Activated CD4-positive, CD25-positive, alpha-beta regulatory T cell treated with anti-CD3 and anti-CD28 coated beads, Interleukin-2, amount 50 U/mL, for 24 hours (primary cell): ENCODE measurements at regions not wholly inside any gene's neighbourhood (a gene's known extent, or its start where the extent isn't known, plus 50 kb on each side); places are given as distances from the start of the nearest gene placed in this dataset.

Experiments used
- ATAC-seq, 2 donors: fragments of 150-1000 bp; cut with Tn5 transposase; one replicate each; pipeline ENCODE4 v1.10.0; 2021; ENCODE audit warnings: mild to moderate bottlenecking in 1 of 2, moderate library complexity in 1 of 2

DNA sequence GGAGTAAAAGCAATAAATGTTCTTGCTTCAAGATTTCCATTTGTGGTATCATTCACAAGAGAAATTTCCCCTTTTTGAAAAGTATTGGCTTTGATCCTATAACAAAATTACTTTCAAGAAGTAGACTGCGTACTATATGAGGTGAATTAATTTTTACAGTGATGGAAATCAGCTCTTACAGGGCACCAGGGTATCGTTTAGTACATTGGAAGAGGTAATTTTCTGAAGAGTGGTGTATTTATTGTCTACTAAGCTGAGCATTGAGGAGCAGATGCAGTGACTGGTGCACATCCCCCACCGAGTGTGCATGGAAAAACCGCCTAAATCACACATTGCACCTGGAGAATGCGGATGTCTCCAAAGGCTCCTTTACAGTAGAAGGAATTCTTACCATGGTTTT, 209.5 kb downstream of the SAMD5 start:
- ATAC-seq = no peak

DNA sequence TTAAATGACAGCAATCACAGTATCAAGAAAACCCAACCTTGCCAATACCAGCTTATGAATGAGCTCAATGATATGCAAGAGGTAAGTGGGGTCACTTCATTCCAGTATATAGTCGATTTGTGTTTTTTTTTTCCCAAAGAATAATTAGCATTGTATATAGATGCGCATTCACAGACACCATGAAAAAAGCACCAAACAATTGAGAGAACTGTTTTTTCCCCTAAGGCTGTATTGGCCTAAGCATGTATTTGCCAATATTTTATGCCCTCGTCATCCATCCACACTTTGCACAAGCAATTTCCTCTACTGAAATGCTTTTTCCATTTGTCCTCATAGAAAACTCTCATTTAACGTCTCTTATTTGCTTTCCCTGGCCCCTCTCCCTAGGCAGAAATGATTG, 213.7 kb downstream of the SAMD5 start:
- ATAC-seq = no peak

DNA sequence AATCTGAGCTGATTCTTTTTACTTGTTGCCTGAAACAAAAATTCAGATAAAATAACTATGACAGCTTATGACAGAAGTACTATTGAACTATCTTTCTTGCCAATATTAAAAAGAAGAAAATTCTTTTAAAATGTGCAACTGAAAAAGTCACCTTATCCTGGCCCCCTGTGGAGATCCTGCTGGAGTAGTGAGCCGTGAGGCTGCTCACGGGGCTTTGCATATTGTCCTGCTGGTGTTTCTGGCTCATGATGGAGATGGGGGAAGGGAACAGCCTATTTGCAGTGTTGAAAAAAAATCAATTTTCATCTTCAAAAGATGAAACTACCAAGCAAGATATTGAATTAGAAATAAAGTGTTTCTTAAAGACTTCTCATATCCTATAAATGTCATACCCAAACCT, 216.0 kb downstream of the SAMD5 start:
- no peak for ATAC-seq

DNA sequence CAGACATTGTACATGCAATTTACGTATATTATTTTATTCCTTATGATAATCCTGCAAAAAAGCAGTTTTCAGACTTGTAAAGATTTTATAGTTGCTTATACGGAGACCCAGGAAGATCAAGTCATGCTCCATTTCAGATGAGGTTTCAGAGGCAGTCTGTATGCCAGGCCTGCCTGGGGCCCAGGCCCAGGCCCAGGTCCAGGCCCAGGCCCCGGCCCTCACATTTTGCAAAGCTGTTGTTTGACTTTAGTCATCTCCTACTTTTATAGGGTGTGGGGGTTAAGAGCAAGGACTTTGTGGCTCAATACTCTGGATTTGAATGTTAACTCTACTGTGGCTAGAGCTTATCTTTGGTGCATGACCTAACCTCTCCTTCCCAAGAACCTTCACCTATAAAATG, 217.9 kb downstream of the SAMD5 start:
- no peak for ATAC-seq

DNA sequence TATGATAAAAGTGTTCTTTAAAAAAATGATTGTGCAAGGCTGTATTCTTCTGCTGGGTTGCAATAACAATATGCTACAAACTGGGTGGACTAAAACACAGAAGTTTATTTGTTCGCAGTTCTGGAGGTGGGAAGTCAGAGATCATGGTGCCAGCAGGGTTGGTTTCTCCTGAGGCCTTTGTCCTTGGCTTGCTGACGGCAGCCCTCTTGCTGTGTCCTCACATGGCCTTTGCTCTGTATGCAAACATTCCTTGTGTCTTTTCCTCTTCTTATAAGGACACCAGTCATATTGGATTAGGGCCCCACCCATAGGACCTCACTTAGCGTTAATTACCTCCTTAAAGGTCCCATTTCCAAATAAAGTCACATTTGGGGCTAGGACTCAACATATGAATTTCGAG, 220.4 kb downstream of the SAMD5 start:
- ATAC-seq = no peak

DNA sequence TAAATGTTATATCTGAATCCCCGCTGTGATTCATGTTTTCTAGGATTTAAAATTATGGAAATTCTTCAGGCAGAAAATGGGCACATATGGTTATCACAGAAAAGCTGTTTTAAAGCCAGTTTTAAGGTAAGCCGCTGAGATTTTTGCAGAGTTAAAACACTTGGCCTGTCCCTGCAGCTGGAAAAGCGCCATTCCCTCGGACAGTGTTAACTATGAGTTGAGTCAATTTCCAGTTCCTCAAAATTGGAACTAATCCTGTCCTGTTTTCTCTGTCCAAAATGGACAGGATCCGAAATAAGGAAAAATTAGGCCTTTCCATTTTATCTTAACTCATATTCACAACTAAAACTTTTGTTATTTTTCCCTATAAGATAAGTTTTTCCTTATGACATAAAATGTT, 225.2 kb downstream of the SAMD5 start:
- no peak for ATAC-seq

DNA sequence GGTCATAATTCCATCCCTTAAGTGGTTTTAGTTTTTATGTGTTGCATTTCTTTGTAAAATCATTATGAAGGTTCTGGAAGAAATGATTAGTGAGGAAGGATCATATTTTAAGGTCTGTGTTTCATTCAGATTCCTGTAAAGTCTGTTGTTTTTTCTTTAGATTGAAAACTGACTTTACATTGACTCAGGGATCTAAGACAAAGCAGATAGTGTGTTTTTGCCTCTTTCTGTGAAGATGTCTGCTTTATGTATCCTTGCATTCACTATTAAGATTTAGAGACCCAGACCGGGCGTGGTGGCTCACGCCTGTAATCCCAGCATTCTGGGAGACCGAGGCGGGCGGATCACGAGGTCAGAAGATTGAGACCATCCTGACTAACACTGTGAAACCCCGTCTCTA, 225.7 kb downstream of the SAMD5 start:
- no peak for ATAC-seq

DNA sequence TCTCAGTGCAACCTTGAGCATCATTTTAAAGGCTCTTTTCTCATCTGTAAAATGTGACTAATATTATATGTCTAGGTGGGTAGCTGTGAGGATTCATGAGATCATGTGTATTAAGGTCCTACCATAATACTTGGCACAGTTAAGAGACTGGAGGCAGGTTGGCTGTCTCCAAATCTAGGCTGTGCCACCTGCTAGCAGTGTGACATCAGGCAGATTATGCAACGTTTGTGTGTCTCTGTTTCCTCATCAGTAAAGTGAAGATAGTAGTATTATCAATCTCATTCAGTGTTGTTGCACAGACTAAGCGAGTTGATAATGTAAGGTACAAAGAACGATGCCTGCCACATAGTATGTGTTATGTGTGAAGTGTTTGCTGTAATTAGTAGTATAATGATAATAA, 227.4 kb downstream of the SAMD5 start:
- ATAC-seq = no peak

DNA sequence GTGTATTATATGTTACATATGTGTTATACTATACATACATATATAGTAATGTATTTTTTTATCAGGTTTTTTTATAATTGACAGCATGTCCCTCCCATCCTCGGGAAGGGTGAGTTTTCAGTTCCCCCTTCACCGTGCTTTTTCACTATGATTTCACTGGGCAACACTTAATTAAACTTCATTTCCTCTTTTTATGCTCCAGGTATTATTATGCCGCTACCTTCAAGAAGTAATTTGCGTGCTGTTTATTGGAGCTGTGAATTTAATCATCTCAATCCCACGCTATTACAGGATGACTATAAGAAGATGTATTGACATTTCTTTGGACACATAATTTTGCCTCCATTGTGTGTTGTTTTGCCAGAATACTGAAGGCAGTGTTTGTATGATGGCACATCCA, 228.6 kb downstream of the SAMD5 start:
- no peak for ATAC-seq

DNA sequence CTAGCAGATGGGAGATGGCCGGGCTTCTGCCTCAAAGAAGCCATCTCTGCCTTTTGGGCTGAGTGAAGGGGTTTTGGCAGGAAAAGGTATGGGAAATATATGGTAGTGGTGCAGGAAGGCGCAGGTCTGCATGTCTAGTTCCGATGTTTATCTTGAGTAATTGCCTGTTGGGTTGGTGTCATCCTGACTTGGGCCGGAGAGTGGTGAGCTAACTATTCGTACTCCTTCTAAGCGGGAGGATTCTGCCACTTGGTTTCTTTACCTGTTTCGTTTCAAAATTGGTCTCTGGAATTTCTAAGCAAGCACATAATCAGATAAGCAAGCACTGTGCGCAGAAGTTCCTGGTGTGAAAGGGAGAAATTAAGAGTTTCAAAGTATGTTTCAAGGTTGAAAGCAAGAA, 229.6 kb downstream of the SAMD5 start:
- ATAC-seq = no peak

DNA sequence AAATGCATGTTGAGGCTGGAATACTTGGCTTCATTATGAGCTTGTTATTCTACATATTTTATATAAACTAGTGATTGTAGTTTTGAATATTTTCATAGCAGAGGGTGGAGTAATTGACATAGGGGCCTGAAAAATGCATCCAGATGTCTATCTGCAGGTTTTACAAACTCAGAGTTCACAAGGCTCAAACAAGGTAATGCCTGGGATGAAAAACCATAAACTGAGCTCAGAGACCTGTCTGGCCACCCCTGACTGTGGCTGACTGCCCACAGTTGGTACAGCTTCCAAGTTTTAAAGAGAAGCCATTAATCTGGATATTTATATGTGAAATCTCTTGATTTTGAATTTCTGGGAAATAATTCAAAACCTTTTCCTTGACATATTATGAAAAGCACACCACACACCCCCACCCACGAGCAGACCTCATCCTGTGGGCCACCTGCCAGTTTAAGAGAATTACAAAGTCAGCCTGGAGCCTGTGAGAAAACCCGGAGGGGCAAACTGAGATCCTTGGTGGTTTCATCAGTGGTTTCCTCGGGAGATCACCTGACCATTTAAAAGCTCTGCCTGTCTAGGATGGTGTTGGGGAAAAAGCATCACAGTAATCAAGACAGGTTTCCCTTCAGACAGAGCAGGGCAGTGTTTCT, 230.1 kb downstream of the SAMD5 start:
- no peak for ATAC-seq

DNA sequence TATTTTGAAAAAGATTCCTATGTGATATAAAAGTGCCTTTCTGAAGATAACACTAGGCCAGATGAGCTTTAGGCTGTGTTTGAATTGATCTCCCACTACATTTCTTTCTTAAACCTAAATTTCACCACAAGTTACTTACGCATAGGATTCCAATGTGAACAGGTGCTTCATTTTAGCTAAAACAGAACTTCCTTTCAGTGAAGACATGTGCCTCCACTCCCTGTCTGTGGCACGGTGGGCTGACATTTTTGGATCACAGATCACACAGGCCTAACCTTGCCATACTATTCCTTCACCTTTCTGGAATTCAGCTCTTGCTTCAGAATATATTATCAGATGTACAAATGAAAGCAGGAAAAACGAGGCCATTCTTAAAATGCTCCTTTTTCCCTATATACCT, 231.8 kb downstream of the SAMD5 start:
- ATAC-seq = no peak

DNA sequence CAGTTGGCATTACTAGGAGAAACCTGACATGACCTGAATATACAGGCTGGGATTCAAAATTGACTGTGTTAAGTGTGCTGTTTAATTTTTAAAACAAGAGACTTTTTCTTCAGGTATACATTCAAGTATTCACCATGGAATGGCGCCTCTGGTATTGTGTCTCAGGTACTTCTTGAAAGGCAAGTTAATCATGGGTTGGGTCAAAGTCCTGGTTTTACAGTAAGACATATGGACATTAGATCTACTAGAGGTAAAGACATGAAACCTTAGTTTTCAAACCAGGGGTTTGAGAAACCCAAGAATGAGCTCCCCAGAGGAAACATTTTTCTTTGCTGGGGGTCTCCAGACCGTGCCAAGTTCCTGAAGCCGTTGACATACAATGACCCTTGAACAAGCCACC, 232.4 kb downstream of the SAMD5 start:
- ATAC-seq = no peak

DNA sequence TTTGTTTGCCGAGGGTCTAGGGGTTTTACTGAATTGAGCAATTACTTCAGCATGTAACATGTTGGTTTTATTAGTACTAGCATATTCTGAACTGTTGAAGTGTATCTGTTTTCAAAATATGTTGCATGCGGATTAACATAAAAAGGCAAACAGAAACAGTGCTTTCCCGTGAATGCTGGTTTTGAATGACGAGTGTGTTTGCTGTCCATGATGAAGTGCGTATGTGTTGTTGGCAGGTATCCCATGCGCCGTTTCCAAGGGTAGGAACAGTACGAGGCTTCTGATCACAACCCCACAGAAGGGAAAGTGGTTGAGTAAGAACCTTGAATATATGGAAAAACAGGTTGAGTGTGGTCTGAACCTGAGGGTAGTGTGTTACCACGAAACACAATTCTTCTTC, 232.9 kb downstream of the SAMD5 start:
- no peak for ATAC-seq

DNA sequence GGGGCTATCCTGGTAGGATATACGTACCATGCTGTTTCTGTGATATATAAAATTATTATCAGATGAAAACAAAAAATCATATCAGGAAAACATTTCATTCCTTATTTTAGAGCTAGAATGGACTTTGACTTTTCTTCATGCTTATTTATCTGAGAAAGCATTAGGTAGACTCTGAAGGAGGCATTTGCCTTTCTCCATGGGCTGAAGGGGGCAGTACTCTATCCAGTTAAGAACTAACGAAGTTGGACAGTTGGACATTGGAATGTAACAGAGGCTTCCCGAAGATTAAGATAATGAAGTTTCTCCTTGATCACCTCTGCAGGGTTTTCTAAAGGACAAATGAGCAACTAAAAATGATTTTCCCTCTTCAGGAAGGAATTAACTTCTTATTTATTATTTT, 233.9 kb downstream of the SAMD5 start:
- no peak for ATAC-seq

DNA sequence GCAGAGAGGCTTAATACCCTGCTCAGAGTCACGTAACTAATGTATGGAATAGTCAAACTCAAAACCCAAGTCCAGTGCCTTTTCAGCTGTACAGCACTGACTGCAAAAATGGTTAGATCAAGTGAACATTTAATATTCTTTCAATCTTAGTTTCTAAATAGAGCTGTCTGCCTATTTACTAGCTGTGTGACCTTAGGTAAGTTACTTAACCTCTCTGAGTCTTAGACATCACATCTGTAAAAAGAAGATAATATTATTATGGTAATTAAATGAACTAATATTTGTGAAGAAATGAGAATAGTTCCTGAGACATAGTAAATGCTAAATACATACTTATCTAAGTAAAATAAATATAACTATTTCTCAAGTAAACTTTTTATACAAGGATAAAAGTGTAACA, 235.5 kb downstream of the SAMD5 start:
- ATAC-seq = no peak

DNA sequence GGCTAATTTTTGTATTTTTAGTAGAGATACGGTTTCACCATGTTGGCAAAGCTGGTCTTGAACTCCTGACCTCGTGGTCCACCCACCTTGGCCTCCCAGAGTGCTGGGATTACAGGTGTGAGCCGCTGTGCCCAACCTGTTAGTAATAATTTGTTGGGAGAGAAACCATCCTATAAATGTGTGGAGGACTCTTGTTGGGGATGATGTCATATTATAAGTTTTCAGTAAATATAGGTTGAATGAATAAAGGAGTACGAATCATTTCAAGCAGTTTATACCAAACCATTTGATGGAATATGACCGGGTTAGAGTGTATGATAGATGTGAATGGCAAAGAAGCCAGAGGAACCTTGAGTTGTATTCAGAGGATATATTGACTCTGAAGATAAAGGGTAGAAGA, 240.8 kb downstream of the SAMD5 start:
- ATAC-seq = no peak

DNA sequence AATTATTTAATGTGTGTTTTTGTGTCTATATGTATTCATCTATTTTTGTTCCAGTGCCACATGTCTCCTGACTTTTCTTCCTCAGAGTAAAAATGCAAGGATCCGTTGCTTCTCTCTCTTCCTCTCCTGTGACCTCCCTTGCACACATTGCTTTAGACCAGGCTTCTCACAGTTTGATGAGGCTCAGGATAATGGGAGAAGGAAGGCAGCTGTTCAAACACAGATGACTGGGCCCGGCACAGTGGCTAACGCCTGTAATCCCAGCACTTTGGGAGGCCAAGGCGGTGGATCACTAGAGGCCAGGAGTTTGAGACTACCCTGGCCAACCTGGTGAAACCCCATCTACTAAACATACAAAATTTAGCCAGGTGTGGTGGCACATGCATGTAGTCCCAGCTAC, 241.9 kb downstream of the SAMD5 start:
- no peak for ATAC-seq

DNA sequence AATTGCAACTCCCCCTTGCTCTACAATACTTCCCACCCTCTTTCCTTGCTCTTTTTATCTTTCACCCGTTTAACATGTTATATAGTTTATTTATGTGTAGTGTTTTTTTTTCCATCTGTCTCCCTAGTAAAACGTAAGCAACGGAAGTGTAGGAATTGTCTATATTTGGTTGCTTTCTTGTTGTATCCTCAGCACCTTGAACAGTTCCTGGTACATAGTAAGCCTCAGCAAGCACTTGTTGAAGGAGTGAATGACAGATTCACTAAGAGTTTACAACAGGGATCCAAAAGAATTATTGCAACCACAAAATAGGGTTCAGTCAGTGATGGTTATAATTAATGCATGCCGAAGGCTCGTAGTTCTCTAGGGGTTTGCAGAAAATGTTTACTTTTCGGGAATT, 242.7 kb downstream of the SAMD5 start:
- ATAC-seq = no peak

DNA sequence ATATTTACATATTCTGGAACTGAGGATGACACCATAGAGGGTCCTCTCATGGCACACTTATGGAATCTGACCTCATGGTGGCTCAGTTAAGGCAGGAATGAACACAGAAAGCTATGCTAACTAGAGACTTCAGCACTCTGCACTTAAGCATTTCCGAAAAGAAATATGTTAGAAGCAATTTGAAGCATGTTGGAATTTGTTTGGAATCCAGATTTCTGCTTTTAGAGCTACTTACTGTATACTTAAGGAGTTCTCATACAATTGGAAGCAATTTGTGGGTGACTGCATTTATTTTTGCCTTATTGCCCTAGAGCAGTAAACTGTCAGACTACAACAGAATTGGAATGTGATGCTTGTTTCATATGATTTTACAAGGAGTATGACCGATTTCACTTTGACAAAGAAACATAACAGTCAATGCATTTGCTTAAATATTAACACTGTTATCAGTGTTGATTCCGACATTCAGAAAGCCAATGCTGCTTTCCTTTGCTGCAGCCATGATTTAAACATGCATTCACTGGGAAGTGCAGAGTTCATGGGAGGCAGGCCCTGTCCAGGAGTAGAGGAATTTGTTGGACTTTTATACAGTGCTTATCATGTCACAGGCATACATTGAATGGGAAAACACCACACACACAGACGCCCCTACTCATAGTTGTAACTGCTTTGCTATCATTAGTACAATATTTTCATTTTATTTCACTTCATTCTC, 244.4 kb downstream of the SAMD5 start:
- ATAC-seq = no peak

DNA sequence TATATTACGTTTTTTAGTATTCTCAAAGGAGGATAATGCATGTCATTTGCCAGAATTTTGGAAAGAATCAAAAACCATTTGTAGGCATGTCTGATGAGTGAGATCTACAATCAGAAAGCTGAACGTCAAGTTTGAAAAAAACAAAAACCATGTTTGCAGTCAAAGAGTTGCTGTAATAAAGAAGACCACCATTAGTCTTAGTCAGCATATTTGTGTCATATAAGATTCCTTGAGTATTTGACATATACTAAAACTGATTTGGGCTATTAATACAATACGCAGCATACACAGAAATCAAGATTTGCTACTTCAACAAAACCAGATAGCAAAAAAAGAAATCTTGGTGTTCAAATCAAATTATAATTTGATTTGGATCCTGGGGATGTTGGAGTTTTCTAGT, 247.5 kb downstream of the SAMD5 start:
- ATAC-seq = no peak

DNA sequence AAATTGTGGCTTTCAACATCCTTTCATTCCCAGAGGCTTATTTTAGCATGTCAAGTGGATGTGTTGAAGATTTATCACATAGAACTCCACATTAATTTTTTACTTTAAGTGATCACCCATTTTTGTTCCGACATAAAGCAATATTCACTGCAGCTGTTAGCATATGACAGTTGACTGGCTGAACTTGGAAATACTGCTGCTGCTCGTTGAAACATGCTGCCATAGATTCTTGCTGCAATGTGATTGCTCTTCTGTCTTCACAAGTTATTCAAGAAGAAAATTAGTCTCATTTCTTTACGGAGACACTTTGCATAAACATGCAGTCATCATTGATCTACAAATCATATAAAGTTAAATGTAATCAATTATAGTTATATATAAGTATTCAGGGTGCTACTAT, 248.4 kb downstream of the SAMD5 start:
- ATAC-seq = no peak

DNA sequence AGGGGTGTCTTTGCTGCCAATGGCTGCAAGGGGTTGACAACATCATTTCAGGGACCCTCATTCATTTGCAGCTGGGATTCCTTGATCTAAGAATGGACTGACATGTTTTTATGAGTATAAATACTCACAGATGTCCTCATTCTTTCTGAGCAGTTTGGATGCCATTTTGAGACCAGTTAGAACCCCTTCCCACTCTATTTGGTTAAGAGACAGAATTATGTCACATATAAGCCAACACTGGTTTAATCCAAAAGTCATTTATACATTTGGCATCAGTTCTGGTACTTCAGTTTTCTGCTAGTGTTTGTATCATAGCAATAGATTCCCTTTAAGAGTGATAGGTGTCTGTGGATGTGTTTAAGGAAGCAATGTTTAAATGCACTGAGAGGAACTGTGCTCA, 248.8 kb downstream of the SAMD5 start:
- ATAC-seq = no peak

DNA sequence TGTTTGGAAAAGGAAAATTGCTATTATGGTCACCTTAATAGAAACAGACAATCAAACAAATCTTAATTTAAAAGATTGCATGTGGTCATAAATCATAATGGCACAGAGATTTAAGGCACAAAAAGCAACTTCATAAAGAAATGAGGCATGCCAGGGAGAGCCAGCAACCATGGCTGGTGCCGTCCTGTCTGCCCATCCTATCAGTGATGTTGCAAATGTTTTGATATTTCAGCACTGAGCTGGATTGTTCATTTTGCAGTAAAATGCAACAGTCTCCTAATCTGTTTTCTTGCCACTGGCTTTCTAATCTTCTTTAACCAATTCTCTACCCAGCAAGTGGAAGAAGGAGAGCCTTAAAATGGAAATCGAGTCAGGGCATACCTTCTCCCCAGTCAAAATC, 249.8 kb downstream of the SAMD5 start:
- no peak for ATAC-seq

DNA sequence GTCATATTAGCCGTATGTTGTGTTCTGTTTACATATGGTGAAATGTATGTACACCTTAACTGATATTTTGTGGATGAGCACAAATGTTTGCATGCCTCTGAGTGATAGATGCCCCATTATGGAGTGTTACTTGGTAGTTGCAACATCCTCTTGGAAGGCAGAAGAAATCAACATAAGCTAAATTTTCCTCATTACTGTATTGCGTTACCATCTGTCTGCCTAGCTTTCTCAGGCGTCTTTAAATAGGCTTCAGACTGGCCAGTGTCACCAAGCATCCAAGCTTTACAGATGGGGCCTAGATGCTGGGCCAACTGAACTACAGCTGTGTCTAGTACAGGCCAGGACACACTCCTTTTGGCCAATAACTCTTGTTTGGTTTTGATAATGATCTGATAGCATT, 250.6 kb downstream of the SAMD5 start:
- ATAC-seq = no peak
